Omental fat pad (tissue), 3 donors: ENCODE measurements at regions not wholly inside any gene's neighbourhood (a gene's known extent, or its start where the extent isn't known, plus 50 kb on each side); places are given as distances from the start of the nearest gene placed in this dataset.

Experiments used
- ATAC-seq: fragments of 150-250 bp; one replicate; pipeline ENCODE4 v1.9.1; 2016; ENCODE audit warnings: mild to moderate bottlenecking, moderate library complexity; ENCODE audit not compliant: low FRiP score
- DNase-seq: peaks from one replicate; pipeline ENCODE4 v3.0.0-alpha.2; 2019; ENCODE audit warnings: low spot score
- CTCF ChIP-seq, 3 donors: fragments of 450-650 bp; IDR thresholded peaks; one replicate each; pipeline ENCODE4 v1.5.1; 2016 to 2017; ENCODE audit warnings: antibody characterized with exemption in 3 of 3, mild to moderate bottlenecking in 3 of 3, moderate library complexity in 2 of 3

GRCh38 chr4:123941306-123941705 is 544.7 kb downstream of the SPRY1 start:
- no peak for TF ChIP-seq CTCF (IDR thresholded peaks at IDR 0.05)
- no peak for DNase-seq
- no peak for ATAC-seq

- DNase-seq (no peak), ATAC-seq (no peak)
- no peak for TF ChIP-seq CTCF (IDR thresholded peaks at IDR 0.05)
These were observed 547.4 kb downstream of the SPRY1 start for GRCh38 chr4:123943976-123944375.

GRCh38 chr4:123945301-123945700 is 548.7 kb downstream of the SPRY1 start:
- no peak for ATAC-seq
- TF ChIP-seq CTCF (IDR thresholded peaks at IDR 0.05) = no peak
- DNase-seq = no peak

GRCh38 chr4:123950530-123950929 is 553.9 kb downstream of the SPRY1 start:
- DNase-seq (no peak), ATAC-seq (no peak)
- TF ChIP-seq CTCF (IDR thresholded peaks at IDR 0.05) = no peak

GRCh38 chr4:123952530-123953274 is 556.1 kb downstream of the SPRY1 start:
- ATAC-seq = no peak
- no peak for DNase-seq
- no peak for TF ChIP-seq CTCF (IDR thresholded peaks at IDR 0.05)

GRCh38 chr4:123953566-123953965 is 557.0 kb downstream of the SPRY1 start:
- no peak for ATAC-seq
- no peak for TF ChIP-seq CTCF (IDR thresholded peaks at IDR 0.05)

GRCh38 chr4:123954220-123954619 is 557.6 kb downstream of the SPRY1 start:
- no peak for TF ChIP-seq CTCF (IDR thresholded peaks at IDR 0.05)
- no peak for ATAC-seq
- DNase-seq = no peak

More at GRCh38 chr4:123953566-123953965, 557.0 kb downstream of the SPRY1 start:
- DNase-seq = no peak
